ENCODE measurements at regions not wholly inside any gene's neighbourhood (a gene's known extent, or its start where the extent isn't known, plus 50 kb on each side); places are given as distances from the start of the nearest gene placed in this dataset.

GRCh38 chr13:67408798-67409197 is 178.7 kb upstream of the PCDH9 start:
- Histone ChIP-seq H3K9me3 (no peaks in the 10 kb centered on the region), H3K4me1 (no peaks in the 10 kb centered on the region), H3K4me3 (no peak overlapping the region), H3K4me2 (no peak overlapping the region), H3K27ac (no peak overlapping the region)
- CTCF ChIA-PET = no interaction called here
- no peak for ATAC-seq
- 71% methylated on average over 1 of the region's 1 CpG for WGBS (ENCODE audit: missing lambda C conversion rate)
- DNase-seq (ENCODE audit: low read depth in 1 of 2, low spot score in 1 of 2) = no peak
- POLR2A ChIA-PET = no interaction called here
- FAIRE-seq = no peak
- TF ChIP-seq FOSB (CRISPR knock-in tag; IDR thresholded peaks at IDR 0.05) = no peak

GRCh38 chr13:67402546-67402945 is 172.4 kb upstream of the PCDH9 start:
- CTCF ChIA-PET = no interaction called here
- WGBS (ENCODE audit: missing lambda C conversion rate) = 80% methylated on average over 7 of the region's 7 CpGs

GRCh38 chr13:67395577-67395976 is 165.4 kb upstream of the PCDH9 start:
- CTCF ChIA-PET = no interaction called here
- ATAC-seq (no peak), FAIRE-seq (no peak), DNase-seq (ENCODE audit: low read depth in 1 of 2, low spot score in 1 of 2) (no peak)
- peak; percentile 52 for TF ChIP-seq MAFK (IDR thresholded peaks at IDR 0.05; ENCODE audit: partially characterized antibody)
- no peak for TF ChIP-seq NPAS2 (CRISPR knock-in tag; IDR thresholded peaks at IDR 0.05; ENCODE audit: borderline replicate concordance)
- 65% methylated on average over 1 of the region's 1 CpG for WGBS (ENCODE audit: missing lambda C conversion rate)
- H3K4me3 ChIP-seq = no peak overlapping the region
- no peak overlapping the region for H3K4me2 ChIP-seq
- H3K9me3 ChIP-seq = no peaks in the 10 kb centered on the region
- POLR2A ChIA-PET = no interaction called here
- no peak overlapping the region for H3K27ac ChIP-seq
- H3K4me1 ChIP-seq = no peaks in the 10 kb centered on the region

More at GRCh38 chr13:67402546-67402945, 172.4 kb upstream of the PCDH9 start:
- POLR2A ChIA-PET = no interaction called here
- H3K9me3 ChIP-seq = no peaks in the 10 kb centered on the region
- ATAC-seq (no peak), FAIRE-seq (no peak), DNase-seq (ENCODE audit: low read depth in 1 of 2, low spot score in 1 of 2) (no peak)
- H3K4me1 ChIP-seq = no peaks in the 10 kb centered on the region
- no peak overlapping the region for H3K27ac ChIP-seq
- no peak overlapping the region for H3K4me3 ChIP-seq
- no peak overlapping the region for H3K4me2 ChIP-seq
- no peak for TF ChIP-seq GATA3 (IDR thresholded peaks at IDR 0.05; ENCODE audit: borderline replicate concordance)
- TF ChIP-seq MAZ (IDR thresholded peaks at IDR 0.05; ENCODE audit: borderline replicate concordance, low read depth, low read length) = no peak
- TF ChIP-seq ZNF302 (CRISPR knock-in tag; IDR thresholded peaks at IDR 0.05) = no peak
- TF ChIP-seq, protein P1, sequence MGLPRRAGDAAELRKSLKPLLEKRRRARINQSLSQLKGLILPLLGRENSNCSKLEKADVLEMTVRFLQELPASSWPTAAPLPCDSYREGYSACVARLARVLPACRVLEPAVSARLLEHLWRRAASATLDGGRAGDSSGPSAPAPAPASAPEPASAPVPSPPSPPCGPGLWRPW (IDR thresholded peaks at IDR 0.05) = no peak
- TF ChIP-seq POLR2AphosphoS2 (conservative IDR thresholded peaks at IDR 0.05; ENCODE audit: low read length) = no peak
- no peak for TF ChIP-seq BHLHE40 (IDR thresholded peaks at IDR 0.05; ENCODE audit: low read depth, low read length)
- TF ChIP-seq FOSL2 (IDR thresholded peaks at IDR 0.05) = no peak
- TF ChIP-seq FOSL2 (CRISPR knock-in tag; IDR thresholded peaks at IDR 0.05) = no peak
- TF ChIP-seq ZSCAN20 (CRISPR knock-in tag; IDR thresholded peaks at IDR 0.05) = no peak
- no peak for TF ChIP-seq FOSB (CRISPR knock-in tag; IDR thresholded peaks at IDR 0.05)
- TF ChIP-seq, protein P2, sequence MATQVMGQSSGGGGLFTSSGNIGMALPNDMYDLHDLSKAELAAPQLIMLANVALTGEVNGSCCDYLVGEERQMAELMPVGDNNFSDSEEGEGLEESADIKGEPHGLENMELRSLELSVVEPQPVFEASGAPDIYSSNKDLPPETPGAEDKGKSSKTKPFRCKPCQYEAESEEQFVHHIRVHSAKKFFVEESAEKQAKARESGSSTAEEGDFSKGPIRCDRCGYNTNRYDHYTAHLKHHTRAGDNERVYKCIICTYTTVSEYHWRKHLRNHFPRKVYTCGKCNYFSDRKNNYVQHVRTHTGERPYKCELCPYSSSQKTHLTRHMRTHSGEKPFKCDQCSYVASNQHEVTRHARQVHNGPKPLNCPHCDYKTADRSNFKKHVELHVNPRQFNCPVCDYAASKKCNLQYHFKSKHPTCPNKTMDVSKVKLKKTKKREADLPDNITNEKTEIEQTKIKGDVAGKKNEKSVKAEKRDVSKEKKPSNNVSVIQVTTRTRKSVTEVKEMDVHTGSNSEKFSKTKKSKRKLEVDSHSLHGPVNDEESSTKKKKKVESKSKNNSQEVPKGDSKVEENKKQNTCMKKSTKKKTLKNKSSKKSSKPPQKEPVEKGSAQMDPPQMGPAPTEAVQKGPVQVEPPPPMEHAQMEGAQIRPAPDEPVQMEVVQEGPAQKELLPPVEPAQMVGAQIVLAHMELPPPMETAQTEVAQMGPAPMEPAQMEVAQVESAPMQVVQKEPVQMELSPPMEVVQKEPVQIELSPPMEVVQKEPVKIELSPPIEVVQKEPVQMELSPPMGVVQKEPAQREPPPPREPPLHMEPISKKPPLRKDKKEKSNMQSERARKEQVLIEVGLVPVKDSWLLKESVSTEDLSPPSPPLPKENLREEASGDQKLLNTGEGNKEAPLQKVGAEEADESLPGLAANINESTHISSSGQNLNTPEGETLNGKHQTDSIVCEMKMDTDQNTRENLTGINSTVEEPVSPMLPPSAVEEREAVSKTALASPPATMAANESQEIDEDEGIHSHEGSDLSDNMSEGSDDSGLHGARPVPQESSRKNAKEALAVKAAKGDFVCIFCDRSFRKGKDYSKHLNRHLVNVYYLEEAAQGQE (IDR thresholded peaks at IDR 0.05) = no peak
- TF ChIP-seq MAX (IDR thresholded peaks at IDR 0.05) = no peak
- TF ChIP-seq, protein P3, sequence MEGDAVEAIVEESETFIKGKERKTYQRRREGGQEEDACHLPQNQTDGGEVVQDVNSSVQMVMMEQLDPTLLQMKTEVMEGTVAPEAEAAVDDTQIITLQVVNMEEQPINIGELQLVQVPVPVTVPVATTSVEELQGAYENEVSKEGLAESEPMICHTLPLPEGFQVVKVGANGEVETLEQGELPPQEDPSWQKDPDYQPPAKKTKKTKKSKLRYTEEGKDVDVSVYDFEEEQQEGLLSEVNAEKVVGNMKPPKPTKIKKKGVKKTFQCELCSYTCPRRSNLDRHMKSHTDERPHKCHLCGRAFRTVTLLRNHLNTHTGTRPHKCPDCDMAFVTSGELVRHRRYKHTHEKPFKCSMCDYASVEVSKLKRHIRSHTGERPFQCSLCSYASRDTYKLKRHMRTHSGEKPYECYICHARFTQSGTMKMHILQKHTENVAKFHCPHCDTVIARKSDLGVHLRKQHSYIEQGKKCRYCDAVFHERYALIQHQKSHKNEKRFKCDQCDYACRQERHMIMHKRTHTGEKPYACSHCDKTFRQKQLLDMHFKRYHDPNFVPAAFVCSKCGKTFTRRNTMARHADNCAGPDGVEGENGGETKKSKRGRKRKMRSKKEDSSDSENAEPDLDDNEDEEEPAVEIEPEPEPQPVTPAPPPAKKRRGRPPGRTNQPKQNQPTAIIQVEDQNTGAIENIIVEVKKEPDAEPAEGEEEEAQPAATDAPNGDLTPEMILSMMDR (IDR thresholded peaks at IDR 0.05) = no peak
- TF ChIP-seq CBX8 (IDR thresholded peaks at IDR 0.05) = no peak
- no peak for TF ChIP-seq NR3C1 (IDR thresholded peaks at IDR 0.05)
